Astrocyte of the cerebellum (primary cell): ENCODE measurements at regions not wholly inside any gene's neighbourhood (a gene's known extent, or its start where the extent isn't known, plus 50 kb on each side); places are given as distances from the start of the nearest gene placed in this dataset.
"Not testable (repeated sequence)": the region's sequence is repeated elsewhere in the genome, so short reads cannot be mapped to it uniquely, and the experiment has no call there.

Experiments used
- DNase-seq: peaks from one replicate; pipeline ENCODE4 v3.0.0-alpha.2; 2011; ENCODE audit warnings: low read depth
- H3K4me3 ChIP-seq: 2 replicates; pipeline ENCODE4 v1.5.1; 2011; ENCODE audit warnings: mild to moderate bottlenecking, low read depth, low read length, moderate library complexity
- CTCF ChIP-seq: IDR thresholded peaks from 2 replicates; pipeline ENCODE4 v1.5.1; 2012; ENCODE audit warnings: low read length, low read depth, moderate library complexity, mild to moderate bottlenecking; ENCODE audit errors: missing control alignments
- in situ Hi-C: cut with HindIII; loops from 2 replicates; pipeline ENCODE4 v1.10.0; 2017; ENCODE audit warnings: low sequenced_read_pairs

GRCh38 chr1:79716447-79716846, 709.9 kb upstream of the ADGRL4 start:
- no peak overlapping the region for H3K4me3 ChIP-seq
- in situ Hi-C loops: no loop called here
- peak; percentile 91 for DNase-seq
- no peak for TF ChIP-seq CTCF

- in situ Hi-C loops: no loop called here
- no peak for TF ChIP-seq CTCF
- no peak for DNase-seq
- no peak overlapping the region for H3K4me3 ChIP-seq
Observed at GRCh38 chr1:79714664-79715063, 708.1 kb upstream of the ADGRL4 start.

- DNase-seq: no peak
- no peak overlapping the region for H3K4me3 ChIP-seq
- in situ Hi-C loops: no loop called here
- no peak for TF ChIP-seq CTCF
Observed at GRCh38 chr1:79711001-79711431, 704.5 kb upstream of the ADGRL4 start.

- in situ Hi-C loops: no loop called here
- no peak overlapping the region for H3K4me3 ChIP-seq
- TF ChIP-seq CTCF: no peak
- no peak for DNase-seq
Observed at GRCh38 chr1:79708646-79709265, 702.2 kb upstream of the ADGRL4 start.

- TF ChIP-seq CTCF: no peak
- in situ Hi-C loops: no loop called here
- no peak for DNase-seq
- H3K4me3 ChIP-seq: no peak overlapping the region
Observed at GRCh38 chr1:79705218-79705617, 698.7 kb upstream of the ADGRL4 start.

- no peak overlapping the region for H3K4me3 ChIP-seq
- TF ChIP-seq CTCF: no peak
- in situ Hi-C loops: no loop called here
- DNase-seq: no peak
Observed at GRCh38 chr1:79704067-79704466, 697.5 kb upstream of the ADGRL4 start.

- H3K4me3 ChIP-seq, in situ Hi-C loops, DNase-seq: not testable (repeated sequence)
Observed at GRCh38 chr1:79702336-79702999, 695.9 kb upstream of the ADGRL4 start.
